HepG2 (cell line): ENCODE measurements at regions not wholly inside any gene's neighbourhood (a gene's known extent, or its start where the extent isn't known, plus 50 kb on each side); places are given as distances from the start of the nearest gene placed in this dataset.

Source experiments
- AGO1 ChIP-seq: fragments of 200-400 bp; formaldehyde crosslinking; IDR thresholded peaks from 2 replicates; pipeline ENCODE4 v1.6.1; 2017; ENCODE audit warnings: mild to moderate bottlenecking, low read depth, low read length, moderate library complexity; ENCODE audit not compliant: poor library complexity, severe bottlenecking
- CC2D1A ChIP-seq: sonication (generic); formaldehyde crosslinking; IDR thresholded peaks from 2 replicates; pipeline ENCODE4 v1.8.1; 2023; ENCODE audit warnings: mild to moderate bottlenecking, missing genetic modification reagents
- GATAD2A ChIP-seq: IDR thresholded peaks from 2 replicates; pipeline ENCODE4 v1.6.1; 2016
- KDM5B ChIP-seq: sonication (generic); formaldehyde crosslinking; IDR thresholded peaks from 2 replicates; pipeline ENCODE4 v1.4.0; 2020; ENCODE audit warnings: missing genetic modification reagents, mild to moderate bottlenecking, borderline replicate concordance
- RCOR2 ChIP-seq: IDR thresholded peaks from 2 replicates; pipeline ENCODE4 v1.6.1; 2016; ENCODE audit warnings: missing biosample characterization, missing genetic modification reagents
- RORA ChIP-seq: sonication (generic); formaldehyde crosslinking; IDR thresholded peaks from 2 replicates; pipeline ENCODE4 v1.5.0; 2020; ENCODE audit warnings: mild to moderate bottlenecking, missing genetic modification reagents, moderate library complexity
- SP140L ChIP-seq: sonication (generic); formaldehyde crosslinking; IDR thresholded peaks from 2 replicates; pipeline ENCODE4 v1.4.0; 2020; ENCODE audit warnings: missing genetic modification reagents, borderline replicate concordance
- SP4 ChIP-seq: sonication (generic); formaldehyde crosslinking; IDR thresholded peaks from 2 replicates; pipeline ENCODE4 v1.8.1; 2023; ENCODE audit warnings: mild to moderate bottlenecking, missing genetic modification reagents
- ZC3H4 ChIP-seq: sonication (generic); formaldehyde crosslinking; IDR thresholded peaks from 2 replicates; pipeline ENCODE4 v1.4.0; 2020; ENCODE audit warnings: missing genetic modification reagents, borderline replicate concordance
- ZFAT ChIP-seq: sonication (generic); formaldehyde crosslinking; conservative IDR thresholded peaks from 2 replicates; pipeline ENCODE4 v1.8.1; 2023; ENCODE audit warnings: missing genetic modification reagents, inconsistent platforms
- ZMYM2 ChIP-seq: sonication (generic); formaldehyde crosslinking; IDR thresholded peaks from 2 replicates; pipeline ENCODE4 v1.8.0; 2022; ENCODE audit warnings: mild to moderate bottlenecking, missing genetic modification reagents
- ZNF546 ChIP-seq: sonication (generic); formaldehyde crosslinking; conservative IDR thresholded peaks from 2 replicates; pipeline ENCODE4 v1.8.1; 2023; ENCODE audit warnings: mild to moderate bottlenecking, missing genetic modification reagents
- TF ChIP-seq, protein P1 (sequence below), 2 experiments: fragments of 450-650 bp in 1 of 2; sonication (generic) in 1 of 2; formaldehyde crosslinking; IDR thresholded peaks; 2 replicates each; pipeline versions ENCODE4 v1.5.0 to v1.8.0; 2020 to 2022; ENCODE audit warnings: mild to moderate bottlenecking in 1 of 2, missing genetic modification reagents in 1 of 2
- TF ChIP-seq, protein P2 (sequence below): sonication (generic); formaldehyde crosslinking; IDR thresholded peaks from 2 replicates; pipeline ENCODE4 v1.5.0; 2020; ENCODE audit warnings: missing genetic modification reagents
- TF ChIP-seq, protein P3 (sequence below): sonication (generic); formaldehyde crosslinking; conservative IDR thresholded peaks from 2 replicates; pipeline ENCODE4 v1.4.0; 2020; ENCODE audit warnings: missing genetic modification reagents
- TF ChIP-seq, protein P4 (sequence below): sonication (generic); formaldehyde crosslinking; IDR thresholded peaks from 2 replicates; pipeline ENCODE4 v1.8.0; 2022; ENCODE audit warnings: missing genetic modification reagents, low read depth, mild to moderate bottlenecking, borderline replicate concordance
- TF ChIP-seq, protein P5 (sequence below): IDR thresholded peaks from 2 replicates; pipeline ENCODE4 v1.6.1; 2016; ENCODE audit warnings: missing compliant biosample characterization, missing genetic modification reagents, borderline replicate concordance
- TF ChIP-seq, protein P6 (sequence below): IDR thresholded peaks from 2 replicates; pipeline ENCODE4 v1.6.1; 2012; ENCODE audit warnings: low read depth, low read length, improper control_type of control experiment

DNA sequence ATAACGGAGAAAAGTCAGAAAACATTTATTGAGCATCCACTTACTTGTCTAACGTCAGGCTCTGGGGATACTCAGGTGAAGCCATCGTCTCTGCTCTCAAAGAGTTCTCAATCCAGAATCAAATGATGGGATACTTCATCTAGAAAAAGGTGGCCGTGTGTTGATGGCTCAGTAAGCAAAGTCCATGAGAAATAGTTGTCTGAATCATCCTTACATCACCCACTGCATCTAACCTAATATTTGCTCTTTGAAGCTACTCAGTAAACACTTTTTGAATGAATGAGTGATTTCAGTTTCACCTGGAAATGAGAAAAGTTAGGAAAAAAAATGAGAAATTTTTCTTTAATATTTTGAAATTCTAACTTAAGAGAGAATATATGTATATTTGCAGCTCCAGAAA lies 155.3 kb upstream of the PKN2 start (continued):
- TF ChIP-seq, protein P1, sequence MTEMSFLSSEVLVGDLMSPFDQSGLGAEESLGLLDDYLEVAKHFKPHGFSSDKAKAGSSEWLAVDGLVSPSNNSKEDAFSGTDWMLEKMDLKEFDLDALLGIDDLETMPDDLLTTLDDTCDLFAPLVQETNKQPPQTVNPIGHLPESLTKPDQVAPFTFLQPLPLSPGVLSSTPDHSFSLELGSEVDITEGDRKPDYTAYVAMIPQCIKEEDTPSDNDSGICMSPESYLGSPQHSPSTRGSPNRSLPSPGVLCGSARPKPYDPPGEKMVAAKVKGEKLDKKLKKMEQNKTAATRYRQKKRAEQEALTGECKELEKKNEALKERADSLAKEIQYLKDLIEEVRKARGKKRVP (CRISPR knock-in tag; IDR thresholded peaks at IDR 0.05) = peak in 1 of 2 experiments; percentile 72; a peak in 2 of 4 replicates
- TF ChIP-seq CC2D1A (no peak), AGO1 (no peak), ZNF546 (CRISPR knock-in tag) (no peak), KDM5B (CRISPR knock-in tag) (no peak), RCOR2 (CRISPR knock-in tag) (no peak), ZFAT (CRISPR knock-in tag) (no peak), ZMYM2 (CRISPR knock-in tag) (no peak), RORA (CRISPR knock-in tag) (no peak), SP4 (no peak), GATAD2A (CRISPR knock-in tag) (0 out of 2 replicates have a peak, but pooled peaks have one; percentile 22), ZC3H4 (CRISPR knock-in tag) (no peak), SP140L (CRISPR knock-in tag) (no peak)
- TF ChIP-seq, protein P2, sequence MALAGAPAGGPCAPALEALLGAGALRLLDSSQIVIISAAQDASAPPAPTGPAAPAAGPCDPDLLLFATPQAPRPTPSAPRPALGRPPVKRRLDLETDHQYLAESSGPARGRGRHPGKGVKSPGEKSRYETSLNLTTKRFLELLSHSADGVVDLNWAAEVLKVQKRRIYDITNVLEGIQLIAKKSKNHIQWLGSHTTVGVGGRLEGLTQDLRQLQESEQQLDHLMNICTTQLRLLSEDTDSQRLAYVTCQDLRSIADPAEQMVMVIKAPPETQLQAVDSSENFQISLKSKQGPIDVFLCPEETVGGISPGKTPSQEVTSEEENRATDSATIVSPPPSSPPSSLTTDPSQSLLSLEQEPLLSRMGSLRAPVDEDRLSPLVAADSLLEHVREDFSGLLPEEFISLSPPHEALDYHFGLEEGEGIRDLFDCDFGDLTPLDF (CRISPR knock-in tag) = no peak
- TF ChIP-seq, protein P3, sequence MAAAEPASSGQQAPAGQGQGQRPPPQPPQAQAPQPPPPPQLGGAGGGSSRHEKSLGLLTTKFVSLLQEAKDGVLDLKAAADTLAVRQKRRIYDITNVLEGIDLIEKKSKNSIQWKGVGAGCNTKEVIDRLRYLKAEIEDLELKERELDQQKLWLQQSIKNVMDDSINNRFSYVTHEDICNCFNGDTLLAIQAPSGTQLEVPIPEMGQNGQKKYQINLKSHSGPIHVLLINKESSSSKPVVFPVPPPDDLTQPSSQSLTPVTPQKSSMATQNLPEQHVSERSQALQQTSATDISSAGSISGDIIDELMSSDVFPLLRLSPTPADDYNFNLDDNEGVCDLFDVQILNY (CRISPR knock-in tag) = no peak
- TF ChIP-seq, protein P4, sequence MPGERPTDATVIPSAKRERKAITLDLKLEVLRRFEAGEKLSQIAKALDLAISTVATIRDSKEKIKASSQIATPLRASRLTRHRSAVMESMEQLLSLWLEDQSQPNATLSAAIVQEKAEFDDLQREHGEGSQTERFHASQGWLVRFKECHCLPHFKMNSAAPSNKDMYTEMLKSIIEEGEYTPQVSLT (CRISPR knock-in tag) = no peak
- TF ChIP-seq, protein P5, sequence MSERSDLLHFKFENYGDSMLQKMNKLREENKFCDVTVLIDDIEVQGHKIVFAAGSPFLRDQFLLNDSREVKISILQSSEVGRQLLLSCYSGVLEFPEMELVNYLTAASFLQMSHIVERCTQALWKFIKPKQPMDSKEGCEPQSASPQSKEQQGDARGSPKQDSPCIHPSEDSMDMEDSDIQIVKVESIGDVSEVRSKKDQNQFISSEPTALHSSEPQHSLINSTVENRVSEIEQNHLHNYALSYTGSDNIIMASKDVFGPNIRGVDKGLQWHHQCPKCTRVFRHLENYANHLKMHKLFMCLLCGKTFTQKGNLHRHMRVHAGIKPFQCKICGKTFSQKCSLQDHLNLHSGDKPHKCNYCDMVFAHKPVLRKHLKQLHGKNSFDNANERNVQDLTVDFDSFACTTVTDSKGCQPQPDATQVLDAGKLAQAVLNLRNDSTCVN (CRISPR knock-in tag) = peak; percentile 63; the same call in 1 of the 2 replicates
- TF ChIP-seq, protein P6, sequence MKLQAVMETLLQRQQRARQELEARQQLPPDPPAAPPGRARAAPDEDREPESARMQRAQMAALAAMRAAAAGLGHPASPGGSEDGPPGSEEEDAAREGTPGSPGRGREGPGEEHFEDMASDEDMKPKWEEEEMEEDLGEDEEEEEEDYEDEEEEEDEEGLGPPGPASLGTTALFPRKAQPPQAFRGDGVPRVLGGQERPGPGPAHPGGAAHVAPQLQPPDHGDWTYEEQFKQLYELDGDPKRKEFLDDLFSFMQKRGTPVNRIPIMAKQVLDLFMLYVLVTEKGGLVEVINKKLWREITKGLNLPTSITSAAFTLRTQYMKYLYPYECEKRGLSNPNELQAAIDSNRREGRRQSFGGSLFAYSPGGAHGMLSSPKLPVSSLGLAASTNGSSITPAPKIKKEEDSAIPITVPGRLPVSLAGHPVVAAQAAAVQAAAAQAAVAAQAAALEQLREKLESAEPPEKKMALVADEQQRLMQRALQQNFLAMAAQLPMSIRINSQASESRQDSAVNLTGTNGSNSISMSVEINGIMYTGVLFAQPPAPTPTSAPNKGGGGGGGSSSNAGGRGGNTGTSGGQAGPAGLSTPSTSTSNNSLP = 0 out of 2 replicates have a peak, but pooled peaks have one; percentile 18
